AG10803 (cell line): ENCODE measurements at regions not wholly inside any gene's neighbourhood (a gene's known extent, or its start where the extent isn't known, plus 50 kb on each side); places are given as distances from the start of the nearest gene placed in this dataset.
"Not testable (repeated sequence)": the region's sequence is repeated elsewhere in the genome, so short reads cannot be mapped to it uniquely, and the experiment has no call there.

Experiments used
- DNase-seq: peaks from one replicate; pipeline ENCODE4 v3.0.0; 2010; ENCODE audit warnings: low read depth
- H3K4me3 ChIP-seq: 2 replicates; pipeline ENCODE4 v1.5.1; 2011; ENCODE audit warnings: mild to moderate bottlenecking, low read length, control low read depth
- CTCF ChIP-seq: conservative IDR thresholded peaks from 2 replicates; pipeline ENCODE4 v1.5.1; 2011; ENCODE audit warnings: mild to moderate bottlenecking, low read length, control low read depth, inconsistent platforms

GRCh38 chr5:91794455-91794854, 411.3 kb upstream of the ARRDC3 start:
- H3K4me3 ChIP-seq: no peak overlapping the region
- no peak for DNase-seq
- no peak for TF ChIP-seq CTCF

- H3K4me3 ChIP-seq: no peak overlapping the region
- DNase-seq: no peak
- TF ChIP-seq CTCF: no peak
These were observed 404.6 kb upstream of the ARRDC3 start for GRCh38 chr5:91787718-91788117.

GRCh38 chr5:91777671-91778070, 394.6 kb upstream of the ARRDC3 start:
- TF ChIP-seq CTCF: no peak
- no peak overlapping the region for H3K4me3 ChIP-seq
- no peak for DNase-seq

GRCh38 chr5:91776249-91776648, 393.1 kb upstream of the ARRDC3 start:
- no peak overlapping the region for H3K4me3 ChIP-seq
- DNase-seq: no peak
- no peak for TF ChIP-seq CTCF

GRCh38 chr5:91770400-91770799, 387.3 kb upstream of the ARRDC3 start:
- TF ChIP-seq CTCF: no peak
- no peak overlapping the region for H3K4me3 ChIP-seq
- no peak for DNase-seq

GRCh38 chr5:91757383-91757782, 374.3 kb upstream of the ARRDC3 start:
- DNase-seq, H3K4me3 ChIP-seq: not testable (repeated sequence)

- no peak for DNase-seq
- no peak overlapping the region for H3K4me3 ChIP-seq
- no peak for TF ChIP-seq CTCF
These were observed 371.9 kb upstream of the ARRDC3 start for GRCh38 chr5:91754990-91755389.

GRCh38 chr5:91744470-91744869, 361.4 kb upstream of the ARRDC3 start:
- H3K4me3 ChIP-seq: not testable (repeated sequence)

More at GRCh38 chr5:91744470-91744869, 361.4 kb upstream of the ARRDC3 start:
- DNase-seq: not testable (repeated sequence)
